ENCODE measurements at regions not wholly inside any gene's neighbourhood (a gene's known extent, or its start where the extent isn't known, plus 50 kb on each side); places are given as distances from the start of the nearest gene placed in this dataset.

GRCh38 chr5:173792781-173793547 lies 95.2 kb upstream of the CPEB4 start:
- no peak overlapping the region for H4K8ac ChIP-seq (ENCODE audit: extremely low read depth, insufficient read depth, low read length)
- no peak overlapping the region for H4K91ac ChIP-seq (replicated peaks; ENCODE audit: insufficient read length, low read length)
- H3K23ac ChIP-seq (ENCODE audit: insufficient read length) = no peak overlapping the region
- no peak overlapping the region for H3K27ac ChIP-seq (ENCODE audit: low read depth, low read length)
- no peak overlapping the region for H3K4me3 ChIP-seq (ENCODE audit: extremely low read depth in 1 of 4, insufficient read depth in 2 of 4, low read depth in 3 of 4, low read length in 4 of 4)
- FAIRE-seq (no peak), DNase-seq (ENCODE audit: low read depth in 1 of 2, low spot score in 2 of 2) (no peak)
- H3K18ac ChIP-seq (ENCODE audit: extremely low read depth, low read length) = no peak overlapping the region
- no peak for TF ChIP-seq HDAC6 (IDR thresholded peaks at IDR 0.05; ENCODE audit: low read depth, low read length)
- no peak for TF ChIP-seq CTBP2 (IDR thresholded peaks at IDR 0.05; ENCODE audit: borderline replicate concordance, insufficient read depth, insufficient read length, low read length)
- TF ChIP-seq YY1 (IDR thresholded peaks at IDR 0.05; ENCODE audit: low read depth, low read length) = no peak
- no peaks in the 10 kb centered on the region; a peak in 2 of 8 replicates for H3K36me3 ChIP-seq (ENCODE audit: control insufficient read depth in 2 of 4, insufficient read depth in 4 of 4, low read length in 3 of 4)
- H3K9ac ChIP-seq (replicated peaks in 1 of 4; ENCODE audit: extremely low read depth in 1 of 4, low read depth in 3 of 4, low read length in 3 of 4) = no peak overlapping the region
- no peak overlapping the region for H2BK120ac ChIP-seq (replicated peaks; ENCODE audit: low read depth, low read length)
- H2BK15ac ChIP-seq (ENCODE audit: low read length) = no peak overlapping the region
- no peaks in the 10 kb centered on the region for H4K20me1 ChIP-seq (replicated peaks in 1 of 2; ENCODE audit: control insufficient read depth in 1 of 2, insufficient read depth in 2 of 2, low read length in 2 of 2)
- no peaks in the 10 kb centered on the region for H3K27me3 ChIP-seq (replicated peaks in 1 of 4; ENCODE audit: control insufficient read depth in 3 of 4, extremely low read depth in 1 of 4, insufficient read depth in 3 of 4, low read length in 3 of 4)
- H2BK20ac ChIP-seq (ENCODE audit: low read length) = no peak overlapping the region
- H2BK12ac ChIP-seq (ENCODE audit: low read depth, low read length) = no peak overlapping the region
- no peak overlapping the region for H3K4ac ChIP-seq (replicated peaks; ENCODE audit: insufficient read length, low read depth, low read length)
- no peaks in the 10 kb centered on the region for H3K79me1 ChIP-seq (ENCODE audit: low read depth, low read length)
- no peaks in the 10 kb centered on the region for H3K23me2 ChIP-seq (ENCODE audit: low read depth, low read length)
- H3K56ac ChIP-seq (replicated peaks; ENCODE audit: insufficient read length, low read depth, low read length) = no peak overlapping the region
- H2AK5ac ChIP-seq (ENCODE audit: low read depth, low read length) = no peak overlapping the region
- H3K79me2 ChIP-seq (ENCODE audit: control insufficient read depth in 1 of 2, insufficient read depth in 2 of 2, low read length in 2 of 2) = no peaks in the 10 kb centered on the region
- ChIA-PET CTCF (ENCODE audit: partially characterized antibody) (interaction anchor here (1.2 to 3.1 kb wide), 2 partner anchors 152 to 163 kb away, joined by 4 to 9 read pairs; no protein-coding TSS in a partner anchor), POLR2A (ENCODE audit: partially characterized antibody) (no interaction called here)
- no peaks in the 10 kb centered on the region for H3K9me3 ChIP-seq (ENCODE audit: insufficient read depth in 2 of 2, low read depth in 1 of 2, low read length in 1 of 2)
- H3K4me2 ChIP-seq (ENCODE audit: insufficient read depth in 1 of 2, low read depth in 2 of 2, low read length in 2 of 2) = no peak overlapping the region
- H2BK5ac ChIP-seq (ENCODE audit: low read depth, low read length) = no peak overlapping the region
- no peak overlapping the region for H3K14ac ChIP-seq (ENCODE audit: insufficient read length)
- no peak overlapping the region for H4K5ac ChIP-seq (ENCODE audit: insufficient read length, low read depth, low read length)
- H2AFZ ChIP-seq (ENCODE audit: low read length) = no peak overlapping the region
- peaks cover 0 to 2% (median 0%) of the 10 kb centered on the region in 4 experiments; a peak in 3 of 7 replicates for H3K4me1 ChIP-seq (replicated peaks in 1 of 4; ENCODE audit: control insufficient read depth in 3 of 4, insufficient read depth in 4 of 4, low read length in 3 of 4)
- 74% methylated on average over 7 of the region's 7 CpGs; no CpG with 5 or more reads in 1 of the 2 experiments for WGBS, 2 experiments (ENCODE audit: extremely low coverage in 1 of 2, insufficient coverage in 1 of 2, insufficient read length in 1 of 2, insufficient replicate concordance in 2 of 2, low coverage in 1 of 2, low lambda C conversion rate in 2 of 2, missing lambda C conversion rate in 1 of 2)
